IPS-15b (cell line): ENCODE measurements at regions not wholly inside any gene's neighbourhood (a gene's known extent, or its start where the extent isn't known, plus 50 kb on each side); places are given as distances from the start of the nearest gene placed in this dataset.

Source experiments
- H3K27me3 ChIP-seq: one replicate; pipeline ENCODE4 v1.6.1; 2013; ENCODE audit warnings: low read length; ENCODE audit not compliant: control insufficient read depth, insufficient read depth
- H3K36me3 ChIP-seq: one replicate; pipeline ENCODE4 v1.6.1; 2013; ENCODE audit warnings: low read length; ENCODE audit not compliant: control insufficient read depth, insufficient read depth
- H3K4me1 ChIP-seq: one replicate; pipeline ENCODE4 v1.6.1; 2013; ENCODE audit warnings: mild to moderate bottlenecking, low read length; ENCODE audit not compliant: control insufficient read depth, insufficient read depth
- H3K4me3 ChIP-seq: one replicate; pipeline ENCODE4 v1.5.1; 2013; ENCODE audit warnings: low read depth, low read length
- H3K9ac ChIP-seq: one replicate; pipeline ENCODE4 v1.6.1; 2013; ENCODE audit warnings: low read depth, mild to moderate bottlenecking, low read length
- H3K9me3 ChIP-seq: one replicate; pipeline ENCODE4 v1.6.1; 2013; ENCODE audit warnings: mild to moderate bottlenecking, low read length; ENCODE audit not compliant: control insufficient read depth, insufficient read depth

GRCh38 chr3:23044463-23044862, 158.7 kb upstream of the UBE2E2 start:
- Histone ChIP-seq H3K27me3 (no peaks in the 10 kb centered on the region), H3K4me3 (no peak overlapping the region), H3K9me3 (no peaks in the 10 kb centered on the region), H3K9ac (no peak overlapping the region), H3K4me1 (no peaks in the 10 kb centered on the region), H3K36me3 (no peaks in the 10 kb centered on the region)

DNA sequence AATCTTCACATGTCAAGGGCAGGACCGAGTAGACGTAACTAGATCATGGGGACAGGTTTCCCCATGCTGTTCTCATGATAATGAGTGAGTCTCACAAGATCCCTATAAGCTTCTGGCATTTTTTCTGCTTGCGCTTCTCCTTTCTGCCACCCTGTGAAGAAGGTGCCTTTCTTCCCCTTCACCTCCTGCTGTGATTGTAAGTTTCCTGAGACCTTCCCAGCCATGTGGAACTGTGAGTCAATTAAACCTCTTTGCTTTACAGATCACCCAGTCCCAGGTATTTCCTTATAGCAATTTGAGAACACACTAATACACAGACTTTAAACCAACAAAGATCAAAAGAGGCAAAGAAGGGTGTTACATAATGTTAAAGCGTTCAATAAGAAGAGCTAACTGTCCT, 156.6 kb upstream of the UBE2E2 start:
- Histone ChIP-seq H3K27me3 (no peaks in the 10 kb centered on the region), H3K9me3 (no peaks in the 10 kb centered on the region), H3K36me3 (no peaks in the 10 kb centered on the region), H3K4me3 (no peak overlapping the region), H3K9ac (no peak overlapping the region), H3K4me1 (no peaks in the 10 kb centered on the region)

GRCh38 chr3:23051240-23052140, 151.6 kb upstream of the UBE2E2 start:
- no peak overlapping the region for H3K4me3 ChIP-seq
- H3K4me1 ChIP-seq: no peaks in the 10 kb centered on the region
- no peaks in the 10 kb centered on the region for H3K27me3 ChIP-seq
- no peak overlapping the region for H3K9ac ChIP-seq
- no peaks in the 10 kb centered on the region for H3K36me3 ChIP-seq
- no peaks in the 10 kb centered on the region for H3K9me3 ChIP-seq

- Histone ChIP-seq H3K9ac (no peak overlapping the region), H3K9me3 (no peaks in the 10 kb centered on the region), H3K4me3 (no peak overlapping the region), H3K36me3 (no peaks in the 10 kb centered on the region), H3K4me1 (no peaks in the 10 kb centered on the region), H3K27me3 (no peaks in the 10 kb centered on the region)
Observed at GRCh38 chr3:23052208-23052607, 150.9 kb upstream of the UBE2E2 start.

- no peaks in the 10 kb centered on the region for H3K27me3 ChIP-seq
- H3K36me3 ChIP-seq: no peaks in the 10 kb centered on the region
- no peaks in the 10 kb centered on the region for H3K4me1 ChIP-seq
- H3K9me3 ChIP-seq: no peaks in the 10 kb centered on the region
- no peak overlapping the region for H3K9ac ChIP-seq
- H3K4me3 ChIP-seq: no peak overlapping the region
Observed at GRCh38 chr3:23052620-23053019, 150.5 kb upstream of the UBE2E2 start.

DNA sequence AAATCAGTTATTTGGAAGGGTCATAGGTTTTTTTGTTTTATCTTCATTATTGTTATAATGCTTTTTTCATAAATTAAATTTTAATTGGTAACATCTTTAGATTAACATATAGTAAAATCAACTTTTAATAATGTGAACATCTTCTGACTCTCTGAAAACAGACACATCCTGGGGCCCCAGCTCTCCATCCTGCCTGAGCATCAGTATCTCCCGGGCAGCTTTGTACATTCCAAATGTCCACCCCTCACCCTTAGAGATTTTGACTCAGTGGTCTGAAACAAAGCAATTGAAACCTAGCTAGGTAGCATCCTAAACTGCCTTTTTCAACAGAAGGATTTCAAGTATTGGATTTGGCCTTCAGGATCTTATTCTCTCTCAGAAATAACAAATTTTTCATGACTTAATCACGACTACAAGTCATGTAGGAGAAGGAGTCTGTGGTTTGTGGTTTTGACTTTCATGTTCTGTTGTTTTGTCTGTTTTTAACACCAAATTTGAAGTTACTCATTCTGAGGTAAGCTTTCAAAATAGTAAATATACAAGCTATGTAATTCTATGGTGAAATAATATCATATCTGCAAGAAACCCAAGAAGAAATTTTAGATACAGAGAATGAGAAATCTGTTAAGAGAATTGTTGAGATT, 147.3 kb upstream of the UBE2E2 start:
- no peaks in the 10 kb centered on the region for H3K36me3 ChIP-seq
- H3K9ac ChIP-seq: no peak overlapping the region
- H3K9me3 ChIP-seq: no peaks in the 10 kb centered on the region
- no peaks in the 10 kb centered on the region for H3K4me1 ChIP-seq
- no peak overlapping the region for H3K4me3 ChIP-seq
- H3K27me3 ChIP-seq: no peaks in the 10 kb centered on the region

- H3K4me1 ChIP-seq: peaks cover 2% of the 10 kb centered on the region
- no peaks in the 10 kb centered on the region for H3K36me3 ChIP-seq
- H3K27me3 ChIP-seq: no peaks in the 10 kb centered on the region
- no peak overlapping the region for H3K9ac ChIP-seq
- H3K4me3 ChIP-seq: no peak overlapping the region
- H3K9me3 ChIP-seq: no peaks in the 10 kb centered on the region
Observed at GRCh38 chr3:23062582-23062981, 140.5 kb upstream of the UBE2E2 start.

GRCh38 chr3:23062982-23063381, 140.1 kb upstream of the UBE2E2 start:
- H3K9ac ChIP-seq: no peak overlapping the region
- H3K9me3 ChIP-seq: no peaks in the 10 kb centered on the region
- H3K4me3 ChIP-seq: no peak overlapping the region
- H3K27me3 ChIP-seq: no peaks in the 10 kb centered on the region
- no peaks in the 10 kb centered on the region for H3K36me3 ChIP-seq
- H3K4me1 ChIP-seq: peaks cover 6% of the 10 kb centered on the region

- H3K4me1 ChIP-seq: peaks cover 12% of the 10 kb centered on the region
Observed at GRCh38 chr3:23067116-23067515, 136.0 kb upstream of the UBE2E2 start.

GRCh38 chr3:23068016-23068728, 135.0 kb upstream of the UBE2E2 start:
- Histone ChIP-seq H3K4me1 (peaks cover 12% of the 10 kb centered on the region), H3K27me3 (no peaks in the 10 kb centered on the region), H3K36me3 (no peaks in the 10 kb centered on the region), H3K9ac (no peak overlapping the region), H3K9me3 (no peaks in the 10 kb centered on the region), H3K4me3 (no peak overlapping the region)

More at GRCh38 chr3:23067116-23067515, 136.0 kb upstream of the UBE2E2 start:
- Histone ChIP-seq H3K36me3 (no peaks in the 10 kb centered on the region), H3K4me3 (no peak overlapping the region), H3K27me3 (no peaks in the 10 kb centered on the region), H3K9ac (no peak overlapping the region), H3K9me3 (no peaks in the 10 kb centered on the region)

DNA sequence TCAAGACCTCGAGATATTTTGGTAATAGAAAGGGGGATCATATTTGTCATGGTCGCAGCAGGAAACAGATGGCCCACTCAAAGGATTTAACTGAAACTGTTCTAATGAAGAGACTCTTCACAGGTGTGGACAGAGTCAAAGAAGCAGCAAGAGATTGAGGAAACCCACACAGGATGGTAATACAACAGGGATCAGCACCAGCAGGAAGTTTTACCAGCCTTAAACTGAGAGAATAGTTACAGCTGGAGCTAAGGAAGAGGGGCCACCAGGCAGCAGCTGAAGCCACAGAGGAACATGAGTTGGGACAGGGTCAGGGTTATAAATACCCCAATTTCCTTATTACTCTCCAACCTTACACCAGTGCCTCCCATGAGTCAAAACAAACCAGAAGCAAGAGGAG, 131.8 kb upstream of the UBE2E2 start:
- Histone ChIP-seq H3K4me1 (peaks cover 12% of the 10 kb centered on the region), H3K4me3 (no peak overlapping the region), H3K9ac (no peak overlapping the region), H3K9me3 (no peaks in the 10 kb centered on the region), H3K36me3 (no peaks in the 10 kb centered on the region), H3K27me3 (no peaks in the 10 kb centered on the region)
